ENCODE measurements at regions not wholly inside any gene's neighbourhood (a gene's known extent, or its start where the extent isn't known, plus 50 kb on each side); places are given as distances from the start of the nearest gene placed in this dataset.

GRCh38 chr12:38556647-38557046, 240.1 kb downstream of the ALG10B start:
- no peak overlapping the region for H2AFZ ChIP-seq (ENCODE audit: low read length)
- H3K36me3 ChIP-seq (ENCODE audit: insufficient read depth, low read length), result no peaks in the 10 kb centered on the region
- H3K79me2 ChIP-seq (ENCODE audit: insufficient read depth, low read length), result no peaks in the 10 kb centered on the region
- no peak overlapping the region for H3K9ac ChIP-seq (ENCODE audit: low read length)
- no peak overlapping the region for H3K27ac ChIP-seq (ENCODE audit: low read depth, low read length, poor library complexity, severe bottlenecking)
- H3K9me3 ChIP-seq (ENCODE audit: low read length), result no peaks in the 10 kb centered on the region
- TF ChIP-seq EZH2 (IDR thresholded peaks at IDR 0.05; ENCODE audit: borderline replicate concordance, low read length), result no peak
- TF ChIP-seq CTCF (IDR thresholded peaks at IDR 0.05; ENCODE audit: low read length), result no peak
- H4K20me1 ChIP-seq (ENCODE audit: insufficient read depth, low read length), result no peaks in the 10 kb centered on the region
- no peaks in the 10 kb centered on the region for H3K9me2 ChIP-seq (ENCODE audit: low read depth, low read length)
- H3K27me3 ChIP-seq (ENCODE audit: insufficient read depth, low read length), result no peaks in the 10 kb centered on the region
- no peaks in the 10 kb centered on the region for H3K4me1 ChIP-seq (ENCODE audit: insufficient read depth, low read length, severe bottlenecking)
- no peaks in the 10 kb centered on the region for H3F3A ChIP-seq (ENCODE audit: insufficient read depth, low read length)
- no peak overlapping the region for H3K4me2 ChIP-seq (ENCODE audit: low read length)
- H3K4me3 ChIP-seq (ENCODE audit: low read depth, low read length, poor library complexity, severe bottlenecking), result no peak overlapping the region

- Histone ChIP-seq H3K27ac (ENCODE audit: low read depth, low read length, poor library complexity, severe bottlenecking) (no peak overlapping the region), H3K9me2 (ENCODE audit: low read depth, low read length) (no peaks in the 10 kb centered on the region), H3K9me3 (ENCODE audit: low read length) (no peaks in the 10 kb centered on the region), H3K4me3 (ENCODE audit: low read depth, low read length, poor library complexity, severe bottlenecking) (no peak overlapping the region), H3K27me3 (ENCODE audit: insufficient read depth, low read length) (no peaks in the 10 kb centered on the region), H3F3A (ENCODE audit: insufficient read depth, low read length) (no peaks in the 10 kb centered on the region), H3K4me2 (ENCODE audit: low read length) (no peak overlapping the region), H3K79me2 (ENCODE audit: insufficient read depth, low read length) (no peaks in the 10 kb centered on the region), H2AFZ (ENCODE audit: low read length) (no peak overlapping the region), H3K4me1 (ENCODE audit: insufficient read depth, low read length, severe bottlenecking) (no peaks in the 10 kb centered on the region), H4K20me1 (ENCODE audit: insufficient read depth, low read length) (no peaks in the 10 kb centered on the region), H3K36me3 (ENCODE audit: insufficient read depth, low read length) (no peaks in the 10 kb centered on the region), H3K9ac (ENCODE audit: low read length) (no peak overlapping the region)
- TF ChIP-seq EZH2 (IDR thresholded peaks at IDR 0.05; ENCODE audit: borderline replicate concordance, low read length) (no peak), CTCF (IDR thresholded peaks at IDR 0.05; ENCODE audit: low read length) (no peak)
Observed at GRCh38 chr12:38585086-38585485, 268.5 kb downstream of the ALG10B start.

GRCh38 chr12:38586789-38587188, 270.2 kb downstream of the ALG10B start:
- no peaks in the 10 kb centered on the region for H3K9me3 ChIP-seq (ENCODE audit: low read length)
- no peaks in the 10 kb centered on the region for H3K27me3 ChIP-seq (ENCODE audit: insufficient read depth, low read length)
- no peaks in the 10 kb centered on the region for H3F3A ChIP-seq (ENCODE audit: insufficient read depth, low read length)
- H3K36me3 ChIP-seq (ENCODE audit: insufficient read depth, low read length), result no peaks in the 10 kb centered on the region
- H3K4me2 ChIP-seq (ENCODE audit: low read length), result no peak overlapping the region
- H3K9me2 ChIP-seq (ENCODE audit: low read depth, low read length), result no peaks in the 10 kb centered on the region
- no peaks in the 10 kb centered on the region for H3K79me2 ChIP-seq (ENCODE audit: insufficient read depth, low read length)
- TF ChIP-seq CTCF (IDR thresholded peaks at IDR 0.05; ENCODE audit: low read length) (no peak), EZH2 (IDR thresholded peaks at IDR 0.05; ENCODE audit: borderline replicate concordance, low read length) (no peak)
- no peak overlapping the region for H3K4me3 ChIP-seq (ENCODE audit: low read depth, low read length, poor library complexity, severe bottlenecking)
- H3K27ac ChIP-seq (ENCODE audit: low read depth, low read length, poor library complexity, severe bottlenecking), result no peak overlapping the region
- H3K4me1 ChIP-seq (ENCODE audit: insufficient read depth, low read length, severe bottlenecking), result no peaks in the 10 kb centered on the region
- H3K9ac ChIP-seq (ENCODE audit: low read length), result no peak overlapping the region
- H4K20me1 ChIP-seq (ENCODE audit: insufficient read depth, low read length), result no peaks in the 10 kb centered on the region
- H2AFZ ChIP-seq (ENCODE audit: low read length), result no peak overlapping the region

Measured in OCI-LY1 (cell line).